ENCODE measurements at regions not wholly inside any gene's neighbourhood (a gene's known extent, or its start where the extent isn't known, plus 50 kb on each side); places are given as distances from the start of the nearest gene placed in this dataset.

GRCh38 chr6:25179051-25179778 is 100.0 kb upstream of the CARMIL1 start:
- ATAC-seq (no peak), DNase-seq (no peak)
- Mint-ChIP-seq H3K27me3 (no peaks in the 10 kb centered on the region), H3K4me3 (no peak overlapping the region), H3K4me1 (peaks cover 55% of the 10 kb centered on the region), H3K27ac (peak overlapping the region; percentile 36), H3K36me3 (no peaks in the 10 kb centered on the region), H3K9me3 (ENCODE audit: low read depth) (no peaks in the 10 kb centered on the region)
- CTCF ChIA-PET: interaction anchor here (1.0 to 2.3 kb wide), 4 partner anchors 41 to 152 kb away, joined by 3 to 11 read pairs (median 4); no protein-coding TSS in a partner anchor

GRCh38 chr6:25180630-25181349 is 98.4 kb upstream of the CARMIL1 start:
- Mint-ChIP-seq H3K4me3 (no peak overlapping the region), H3K4me1 (peaks cover 44% of the 10 kb centered on the region), H3K9me3 (ENCODE audit: low read depth) (no peaks in the 10 kb centered on the region), H3K27ac (no peak overlapping the region), H3K27me3 (peaks cover 3% of the 10 kb centered on the region), H3K36me3 (no peaks in the 10 kb centered on the region)
- ATAC-seq: no peak
- no peak for DNase-seq
- CTCF ChIA-PET: interaction anchor here (1.2 to 1.6 kb wide), 3 partner anchors 9 to 85 kb away, joined by 3 to 5 read pairs (median 4); no protein-coding TSS in a partner anchor

- Mint-ChIP-seq H3K36me3 (peaks cover under 1% of the 10 kb centered on the region), H3K27me3 (peaks cover 4% of the 10 kb centered on the region), H3K9me3 (ENCODE audit: low read depth) (no peaks in the 10 kb centered on the region), H3K4me3 (no peak overlapping the region), H3K4me1 (peaks cover 39% of the 10 kb centered on the region), H3K27ac (no peak overlapping the region)
- DNase-seq (no peak), ATAC-seq (no peak)
- CTCF ChIA-PET: interaction anchor here (0.5 to 1.6 kb wide), 2 partner anchors 12 to 43 kb away, joined by 3 to 4 read pairs; no protein-coding TSS in a partner anchor
These were observed 97.8 kb upstream of the CARMIL1 start for GRCh38 chr6:25181350-25181724.

DNA sequence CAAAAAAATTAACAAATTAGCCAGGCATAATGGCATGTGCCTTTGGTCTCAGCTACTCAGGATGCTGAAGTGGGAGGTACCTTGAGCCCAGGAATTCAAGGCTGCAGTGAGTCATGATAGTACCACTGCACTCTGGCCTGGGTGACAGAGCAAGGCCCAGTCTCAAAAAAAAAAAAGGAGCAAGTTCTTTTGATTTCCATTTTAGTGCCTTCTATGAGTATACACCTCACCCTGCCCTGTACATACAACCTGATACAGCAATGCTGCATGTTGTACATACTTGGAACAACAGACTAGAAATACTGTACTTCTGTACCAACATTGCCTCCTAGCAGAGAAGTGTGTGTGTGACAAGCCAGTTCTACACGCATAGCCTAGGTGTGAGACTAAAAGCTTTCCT is 97.3 kb upstream of the CARMIL1 start:
- ATAC-seq: peak; percentile 56
- no peak for DNase-seq
- Mint-ChIP-seq H3K4me1 (peaks cover 38% of the 10 kb centered on the region), H3K27ac (no peak overlapping the region), H3K9me3 (ENCODE audit: low read depth) (no peaks in the 10 kb centered on the region), H3K4me3 (no peak overlapping the region), H3K36me3 (peaks cover 2% of the 10 kb centered on the region), H3K27me3 (peaks cover 6% of the 10 kb centered on the region)
- CTCF ChIA-PET: interaction anchor here (0.5 to 1.0 kb wide), 3 partner anchors 12 to 42 kb away, joined by 3 read pairs; no protein-coding TSS in a partner anchor

DNA sequence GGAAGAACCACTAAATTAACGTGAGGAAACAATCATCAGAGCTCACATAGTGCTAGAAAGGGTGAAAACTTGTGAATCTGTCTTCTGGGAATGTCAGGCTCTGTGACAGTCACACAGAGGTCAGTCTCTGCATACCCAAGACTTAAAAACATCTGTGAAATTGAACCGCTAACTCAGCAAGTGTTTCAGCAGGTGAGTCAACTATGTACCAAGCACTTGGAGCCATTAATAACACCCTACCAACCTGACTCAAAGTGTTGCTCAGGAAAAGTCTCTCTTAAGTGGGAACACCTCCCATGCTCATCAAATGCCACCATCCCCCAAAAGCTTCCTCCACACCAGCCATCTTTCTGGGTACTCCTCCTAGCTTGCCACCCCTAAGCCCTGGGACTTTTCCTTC is 92.3 kb upstream of the CARMIL1 start:
- Mint-ChIP-seq H3K36me3 (peaks cover 4% of the 10 kb centered on the region), H3K4me3 (no peak overlapping the region), H3K9me3 (ENCODE audit: low read depth) (no peaks in the 10 kb centered on the region), H3K4me1 (peaks cover 14% of the 10 kb centered on the region), H3K27me3 (peaks cover 27% of the 10 kb centered on the region), H3K27ac (no peak overlapping the region)
- CTCF ChIA-PET: no interaction called here
- DNase-seq: no peak
- ATAC-seq: peak; percentile 20

DNA sequence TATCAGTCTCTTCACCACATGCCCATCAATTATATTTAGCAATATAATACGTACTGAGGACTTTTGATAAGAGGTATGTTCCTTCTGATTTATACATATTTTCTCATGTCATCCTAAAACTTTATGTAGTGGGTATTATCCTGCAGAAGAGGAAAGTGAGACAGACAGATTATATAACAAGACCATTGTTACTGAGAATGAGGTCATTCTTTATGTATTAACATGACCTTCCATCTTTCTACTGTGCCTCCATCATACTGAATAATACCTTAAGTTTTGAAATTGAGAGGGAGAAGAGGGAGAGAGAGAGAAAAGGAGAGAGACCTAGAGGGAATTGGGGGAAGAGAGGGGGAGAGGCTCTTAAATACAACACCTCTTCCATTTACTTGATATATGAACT is 90.9 kb upstream of the CARMIL1 start:
- Mint-ChIP-seq H3K4me3 (no peak overlapping the region), H3K27ac (no peak overlapping the region), H3K36me3 (peaks cover 4% of the 10 kb centered on the region), H3K4me1 (peaks cover 5% of the 10 kb centered on the region), H3K27me3 (peaks cover 35% of the 10 kb centered on the region), H3K9me3 (ENCODE audit: low read depth) (no peaks in the 10 kb centered on the region)
- no peak for DNase-seq
- CTCF ChIA-PET: no interaction called here
- no peak for ATAC-seq

GRCh38 chr6:25192590-25193459 is 86.3 kb upstream of the CARMIL1 start:
- Mint-ChIP-seq H3K36me3 (peaks cover 3% of the 10 kb centered on the region), H3K27ac (no peak overlapping the region), H3K9me3 (ENCODE audit: low read depth) (no peaks in the 10 kb centered on the region), H3K4me1 (no peaks in the 10 kb centered on the region), H3K27me3 (peaks cover 24% of the 10 kb centered on the region), H3K4me3 (no peak overlapping the region)
- CTCF ChIA-PET: no interaction called here
- no peak for ATAC-seq
- DNase-seq: no peak

- no peak overlapping the region for H3K4me3 Mint-ChIP-seq
- no peak overlapping the region for H3K27ac Mint-ChIP-seq
- ATAC-seq (no peak), DNase-seq (no peak)
- no peaks in the 10 kb centered on the region for H3K4me1 Mint-ChIP-seq
- no peaks in the 10 kb centered on the region for H3K9me3 Mint-ChIP-seq (ENCODE audit: low read depth)
- H3K36me3 Mint-ChIP-seq: peaks cover 3% of the 10 kb centered on the region
- peaks cover 18% of the 10 kb centered on the region for H3K27me3 Mint-ChIP-seq
- CTCF ChIA-PET: no interaction called here
These were observed 85.6 kb upstream of the CARMIL1 start for GRCh38 chr6:25193460-25194171.

DNA sequence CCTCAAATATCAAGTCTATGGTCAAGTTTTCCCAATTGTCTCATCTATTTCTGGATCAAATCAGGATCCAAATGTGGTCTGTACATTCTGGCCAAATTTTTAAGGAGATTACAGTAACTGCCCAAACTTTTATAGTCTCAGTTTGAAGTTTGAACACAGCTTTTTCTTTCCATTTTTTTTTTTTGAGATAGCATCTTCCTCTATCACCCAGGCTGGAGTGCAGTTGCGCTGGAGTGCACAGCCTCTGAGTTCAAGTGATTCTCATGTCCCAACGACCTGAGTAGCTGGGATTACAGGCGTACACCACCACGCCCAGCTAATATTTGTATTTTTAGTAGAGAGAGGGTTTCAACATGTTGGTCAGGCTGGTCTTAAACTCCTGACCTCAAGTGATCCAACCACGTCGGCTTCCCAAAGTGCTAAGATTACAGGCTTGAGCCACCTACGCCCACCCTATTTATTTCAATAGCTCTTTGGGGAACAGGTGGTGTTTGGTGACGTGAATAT is 84.9 kb upstream of the CARMIL1 start:
- no peak for ATAC-seq
- Mint-ChIP-seq H3K9me3 (ENCODE audit: low read depth) (no peaks in the 10 kb centered on the region), H3K4me3 (no peak overlapping the region), H3K27me3 (peaks cover 16% of the 10 kb centered on the region), H3K36me3 (peaks cover 3% of the 10 kb centered on the region), H3K4me1 (no peaks in the 10 kb centered on the region), H3K27ac (no peak overlapping the region)
- DNase-seq: no peak
- CTCF ChIA-PET: no interaction called here

- peaks cover 1% of the 10 kb centered on the region for H3K36me3 Mint-ChIP-seq
- peaks cover 8% of the 10 kb centered on the region for H3K27me3 Mint-ChIP-seq
- H3K9me3 Mint-ChIP-seq (ENCODE audit: low read depth): no peaks in the 10 kb centered on the region
- ATAC-seq: no peak
- no peak overlapping the region for H3K27ac Mint-ChIP-seq
- no peak overlapping the region for H3K4me3 Mint-ChIP-seq
- DNase-seq: no peak
- CTCF ChIA-PET: no interaction called here
- H3K4me1 Mint-ChIP-seq: no peaks in the 10 kb centered on the region
These were observed 82.7 kb upstream of the CARMIL1 start for GRCh38 chr6:25196464-25196863.

DNA sequence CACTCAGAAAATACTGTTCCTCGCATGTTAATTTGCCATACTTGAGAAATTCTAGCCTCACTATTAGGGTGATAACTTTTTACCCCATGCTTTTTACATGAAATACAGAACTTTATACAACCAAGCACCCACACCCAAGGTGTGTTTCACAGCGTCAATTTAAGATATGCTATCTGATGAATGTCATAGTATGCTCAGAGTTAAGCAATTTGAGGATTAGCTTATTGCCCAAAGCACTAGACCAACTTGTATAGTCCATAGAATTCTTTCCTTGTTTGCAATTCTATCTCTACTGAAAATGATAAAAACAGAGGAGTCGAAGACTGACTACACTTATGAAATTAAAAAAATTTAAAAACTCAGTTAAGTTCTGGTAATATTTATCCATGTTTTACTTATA is 82.1 kb upstream of the CARMIL1 start:
- Mint-ChIP-seq H3K9me3 (ENCODE audit: low read depth) (no peaks in the 10 kb centered on the region), H3K4me3 (no peak overlapping the region), H3K4me1 (no peaks in the 10 kb centered on the region), H3K27ac (no peak overlapping the region), H3K36me3 (peaks cover 1% of the 10 kb centered on the region), H3K27me3 (peaks cover 8% of the 10 kb centered on the region)
- DNase-seq (no peak), ATAC-seq (no peak)
- CTCF ChIA-PET: no interaction called here

DNA sequence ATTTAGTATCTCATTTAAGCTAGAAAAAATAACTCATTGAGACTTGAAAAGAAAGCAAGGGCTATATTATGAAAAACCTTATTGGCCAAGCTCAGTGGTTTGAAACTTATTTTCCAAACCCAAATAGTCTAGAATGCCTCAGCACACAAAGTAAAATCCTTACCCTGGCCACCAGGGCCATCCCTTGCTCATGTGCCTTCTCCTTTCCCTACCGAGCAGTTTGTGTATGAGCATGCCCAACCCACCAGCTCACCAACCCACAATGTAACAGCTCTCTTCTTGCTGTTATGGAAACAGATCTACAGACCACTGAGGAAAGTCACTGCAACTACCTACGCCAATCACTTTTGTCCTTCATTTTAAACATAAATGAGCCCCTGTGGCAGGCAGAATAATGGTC is 79.6 kb upstream of the CARMIL1 start:
- no peak for DNase-seq
- Mint-ChIP-seq H3K36me3 (peaks cover 2% of the 10 kb centered on the region), H3K27ac (no peak overlapping the region), H3K9me3 (ENCODE audit: low read depth) (no peaks in the 10 kb centered on the region), H3K27me3 (peaks cover 3% of the 10 kb centered on the region), H3K4me1 (no peaks in the 10 kb centered on the region), H3K4me3 (no peak overlapping the region)
- no peak for ATAC-seq
- CTCF ChIA-PET: interaction anchor here (1.4 kb wide), 1 partner anchor 357 kb away, joined by 4 read pairs; no protein-coding TSS in a partner anchor

DNA sequence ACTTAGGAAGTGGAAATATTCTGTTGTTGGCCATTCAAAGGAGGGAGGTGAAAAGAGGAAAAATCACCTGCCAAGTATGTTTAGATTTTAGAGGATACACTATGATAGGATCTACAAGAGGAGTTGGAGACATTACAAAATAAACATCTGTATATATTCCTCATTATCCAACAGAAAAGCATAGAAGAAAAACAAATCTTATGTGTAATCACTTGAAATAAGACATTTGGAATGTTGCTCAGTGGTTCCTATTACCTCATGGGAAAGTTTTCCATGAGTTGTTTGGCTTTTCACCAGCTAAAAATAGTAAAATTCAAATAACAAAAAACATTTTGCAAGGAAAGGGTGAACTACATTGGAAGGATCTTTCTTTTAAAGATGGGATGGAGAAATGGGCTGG is 76.7 kb upstream of the CARMIL1 start:
- DNase-seq (no peak), ATAC-seq (no peak)
- Mint-ChIP-seq H3K4me3 (no peak overlapping the region), H3K27me3 (peaks cover 10% of the 10 kb centered on the region), H3K27ac (no peak overlapping the region), H3K36me3 (peaks cover 7% of the 10 kb centered on the region), H3K4me1 (no peaks in the 10 kb centered on the region), H3K9me3 (ENCODE audit: low read depth) (peaks cover 5% of the 10 kb centered on the region)
- CTCF ChIA-PET: interaction anchor here (2.5 kb wide), 1 partner anchor 21 kb away, joined by 10 read pairs; no protein-coding TSS in a partner anchor

Measured in activated CD8-positive, alpha-beta memory T cell treated with anti-CD3 and anti-CD28 coated beads, Interleukin-2, amount 10 ng/mL, durations not matched to agents 7 days and 5 days (primary cell).